HG02884 (cell line): ENCODE measurements at regions not wholly inside any gene's neighbourhood (a gene's known extent, or its start where the extent isn't known, plus 50 kb on each side); places are given as distances from the start of the nearest gene placed in this dataset.
"Not testable (repeated sequence)": the region's sequence is repeated elsewhere in the genome, so short reads cannot be mapped to it uniquely, and the experiment has no call there.

Experiments used
- ATAC-seq: cut with Tn5 transposase; IDR thresholded peaks from one replicate; pipeline ENCODE4 v1.9.1; 2021; ENCODE audit warnings: mild to moderate bottlenecking, moderate library complexity; ENCODE audit not compliant: unreplicated experiment

DNA sequence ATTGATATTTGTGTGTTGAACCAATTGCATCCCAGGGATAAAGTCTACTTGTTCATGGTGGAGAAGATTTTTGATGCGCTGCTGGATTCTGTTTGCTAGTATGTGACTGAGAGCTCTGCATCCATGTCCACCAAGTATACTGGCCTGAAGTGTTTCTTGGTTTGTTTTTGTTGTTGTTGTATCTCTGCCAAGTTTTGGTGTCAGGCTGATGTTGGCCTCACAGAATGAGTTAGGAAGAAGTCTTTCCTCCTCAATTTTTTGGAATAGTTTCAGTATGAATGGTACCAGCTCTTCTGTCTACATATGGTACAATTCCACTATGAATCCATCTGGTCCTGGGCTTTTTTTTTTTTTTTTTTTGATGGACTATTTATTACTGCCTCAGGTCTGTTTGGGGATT lies 50.9 kb upstream of the OSTN start:
- ATAC-seq, result no peak

DNA sequence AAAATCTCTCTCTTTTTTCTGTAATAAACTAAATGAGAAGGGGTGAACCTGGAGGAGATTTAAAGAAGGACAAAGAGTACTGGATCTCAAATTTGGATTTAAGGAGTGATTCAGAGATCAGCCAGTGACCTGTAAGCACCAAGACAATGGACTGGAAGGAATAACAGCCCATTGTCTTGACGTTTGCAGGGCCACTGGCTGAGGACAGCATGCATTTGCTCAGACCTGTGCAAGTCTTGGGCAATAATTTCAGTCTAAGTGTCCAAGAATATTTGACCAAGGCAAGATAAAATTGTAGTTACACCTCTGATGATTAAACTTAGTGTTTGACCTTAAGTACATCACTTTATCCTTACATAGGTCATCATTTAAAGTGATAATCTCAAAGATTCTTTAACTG lies 55.8 kb upstream of the OSTN start:
- no peak for ATAC-seq

DNA sequence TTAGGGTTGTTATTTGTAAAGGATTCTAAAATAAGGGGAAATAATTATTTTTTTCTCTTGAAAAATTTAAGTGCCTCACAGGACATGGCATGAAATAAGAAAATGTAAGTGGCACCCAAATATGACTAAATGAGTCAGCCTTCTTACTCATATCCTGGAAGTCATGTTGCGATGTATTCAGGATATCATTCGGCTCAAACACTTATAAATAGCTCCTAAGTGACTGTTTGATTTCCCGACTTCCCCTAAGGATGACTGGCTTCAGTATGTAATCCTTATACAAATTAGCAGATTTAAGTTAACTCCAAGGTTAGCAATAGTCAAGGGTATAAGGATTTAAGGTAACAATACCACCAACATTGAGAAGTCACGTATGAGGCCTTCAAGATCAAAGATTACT lies 57.3 kb upstream of the OSTN start:
- no peak for ATAC-seq

DNA sequence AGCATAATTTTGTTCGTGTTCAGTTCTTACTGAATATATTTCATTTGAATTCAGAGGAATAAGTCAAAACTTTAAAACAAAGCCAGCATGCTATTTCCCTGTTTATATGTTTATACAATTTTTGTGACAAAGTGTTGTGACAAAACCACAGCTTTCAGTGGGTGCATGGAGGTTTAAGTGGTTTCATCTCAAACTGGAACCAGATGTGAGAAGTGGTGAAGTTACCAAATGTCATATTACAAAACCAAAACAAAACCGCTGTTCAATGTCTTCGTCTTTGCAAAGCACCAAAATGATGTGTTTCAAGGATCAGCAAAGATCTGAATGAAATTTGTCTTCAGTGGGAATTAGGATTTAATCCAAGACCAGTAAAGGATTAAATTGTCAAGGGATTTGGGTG lies 59.3 kb upstream of the OSTN start:
- ATAC-seq, result peak; percentile 46

DNA sequence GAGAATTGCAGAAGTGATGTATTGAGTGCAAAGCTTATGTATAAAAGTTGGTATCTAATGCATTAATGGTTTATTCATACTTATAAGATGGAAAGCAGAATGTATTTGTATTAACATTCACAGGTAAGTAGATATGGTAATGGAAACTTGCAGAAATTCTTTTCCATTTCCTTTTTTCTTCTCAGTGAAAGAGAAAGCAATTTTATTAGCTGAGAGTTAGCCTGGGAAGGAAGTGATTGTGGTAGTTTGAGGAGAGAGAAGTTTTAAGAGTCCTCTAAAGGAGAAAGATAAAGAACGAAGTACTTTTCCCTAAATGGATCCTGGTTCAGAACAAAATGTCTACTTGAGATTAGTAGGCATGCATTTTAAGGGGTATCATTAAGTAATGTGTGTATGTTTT lies 60.1 kb upstream of the OSTN start:
- ATAC-seq, result no peak

DNA sequence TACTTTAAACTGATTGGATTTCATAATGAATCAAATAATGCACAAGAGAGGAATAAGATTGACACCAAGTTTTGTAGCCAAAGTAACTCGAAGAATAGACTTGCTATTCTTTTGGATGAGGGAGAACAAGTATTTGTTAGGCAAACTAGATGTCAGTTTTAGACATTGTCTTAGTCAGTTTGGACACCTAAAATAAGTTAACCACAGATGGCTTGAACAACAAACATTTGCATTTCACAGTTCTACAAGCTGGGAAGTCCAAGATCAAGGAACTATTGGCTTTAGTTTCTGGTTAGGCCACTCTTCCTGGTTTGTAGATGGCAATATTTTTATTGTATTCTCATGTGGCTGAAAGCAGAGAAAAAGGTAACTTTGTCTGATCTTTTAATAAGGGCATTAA lies 61.3 kb upstream of the OSTN start:
- ATAC-seq, result no peak

DNA sequence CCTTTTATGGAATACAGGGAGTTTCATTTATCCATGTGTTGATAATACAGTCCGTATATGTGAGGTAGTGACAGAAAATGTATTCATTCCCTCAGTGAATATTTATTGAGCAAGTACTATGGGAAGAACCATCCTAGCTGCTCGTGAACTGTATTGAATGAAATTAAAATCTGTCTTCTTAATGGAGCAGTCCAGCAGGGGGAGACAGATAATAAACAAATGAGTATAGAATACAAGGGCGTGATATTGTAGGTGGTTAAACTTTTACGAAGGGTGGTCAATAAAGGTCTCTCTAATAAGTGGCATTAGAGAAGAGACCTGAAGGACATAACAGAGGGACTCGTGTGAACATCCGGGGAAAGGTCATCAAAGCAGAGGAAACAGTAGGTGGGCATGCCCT lies 62.7 kb upstream of the OSTN start:
- ATAC-seq, result no peak

DNA sequence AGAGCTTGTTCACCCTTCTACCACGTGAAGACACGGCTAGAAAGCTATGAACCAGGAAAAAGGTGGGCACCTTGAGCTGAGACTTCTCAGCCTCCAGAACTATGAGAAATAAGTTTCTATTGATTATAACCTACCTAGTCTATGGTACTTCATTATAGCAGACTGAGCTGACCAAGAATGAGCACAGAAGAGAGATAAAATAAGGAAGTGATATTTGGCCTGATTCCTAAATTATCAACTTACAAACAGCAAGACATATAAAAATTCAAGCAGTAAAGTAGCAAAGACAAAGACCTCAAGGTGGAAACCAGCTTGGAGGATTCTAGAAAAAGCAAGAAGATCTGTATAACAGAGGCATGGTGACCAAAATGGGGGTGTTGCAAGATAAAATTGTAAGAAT lies 63.9 kb upstream of the OSTN start:
- ATAC-seq, result no peak

DNA sequence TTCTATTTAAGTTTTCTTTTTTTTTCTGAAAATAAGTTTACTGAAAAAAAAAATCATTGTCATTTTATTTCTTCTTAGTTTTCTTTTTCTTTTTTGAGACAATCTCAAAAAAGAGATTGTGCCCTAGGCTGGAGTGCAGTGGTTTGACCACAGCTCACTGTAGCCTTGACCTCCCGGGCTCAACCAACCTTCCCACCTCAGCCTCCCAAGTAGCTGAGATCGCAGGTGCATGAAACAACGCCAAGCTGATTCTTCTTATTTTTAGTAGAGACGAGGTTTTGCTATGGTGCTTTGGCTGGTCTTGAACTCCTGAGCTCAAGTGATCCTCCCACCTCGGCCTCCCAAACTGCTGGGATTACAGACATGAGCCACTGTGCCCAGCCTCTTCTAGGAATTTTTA lies 65.7 kb upstream of the OSTN start:
- ATAC-seq, result no peak

DNA sequence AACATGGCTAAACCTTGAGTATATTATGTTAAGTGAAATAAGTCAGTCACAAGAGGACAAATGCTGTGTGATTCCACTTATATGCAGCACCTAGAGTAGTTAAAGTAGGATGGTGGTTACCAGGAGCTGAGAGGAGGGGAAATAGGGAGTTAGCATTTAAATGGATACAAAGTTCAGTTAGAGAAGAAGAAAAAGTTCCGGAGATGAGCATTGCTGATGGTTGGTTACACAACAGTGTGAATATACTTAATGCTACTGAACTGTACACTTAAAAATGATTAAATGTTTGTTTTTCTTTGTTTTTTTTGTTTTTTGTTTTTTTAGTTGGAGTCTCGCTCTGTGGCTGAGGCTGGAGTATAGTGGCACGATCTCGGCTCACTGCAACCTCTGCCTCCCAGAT lies 67.7 kb upstream of the OSTN start:
- no peak for ATAC-seq

DNA sequence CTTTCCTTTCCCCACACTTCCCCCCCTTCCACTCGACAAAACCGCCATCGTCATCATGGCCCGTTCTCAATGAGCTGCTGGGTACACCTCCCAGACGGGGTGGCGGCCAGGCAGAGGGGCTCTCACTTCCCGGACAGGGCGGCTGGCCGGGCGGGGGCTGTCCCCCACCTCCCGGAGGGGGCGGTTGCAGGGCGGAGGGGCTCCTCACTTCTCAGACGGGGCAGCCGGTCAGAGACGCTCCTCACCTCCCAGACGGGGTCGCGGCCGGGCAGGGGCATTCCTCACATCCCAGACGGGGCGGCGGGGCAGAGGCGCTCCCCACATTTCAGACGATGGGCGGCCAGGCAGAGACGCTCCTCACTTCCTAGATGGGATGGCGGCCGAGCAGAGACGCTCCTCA lies 74.2 kb upstream of the OSTN start:
- not testable (repeated sequence) for ATAC-seq

DNA sequence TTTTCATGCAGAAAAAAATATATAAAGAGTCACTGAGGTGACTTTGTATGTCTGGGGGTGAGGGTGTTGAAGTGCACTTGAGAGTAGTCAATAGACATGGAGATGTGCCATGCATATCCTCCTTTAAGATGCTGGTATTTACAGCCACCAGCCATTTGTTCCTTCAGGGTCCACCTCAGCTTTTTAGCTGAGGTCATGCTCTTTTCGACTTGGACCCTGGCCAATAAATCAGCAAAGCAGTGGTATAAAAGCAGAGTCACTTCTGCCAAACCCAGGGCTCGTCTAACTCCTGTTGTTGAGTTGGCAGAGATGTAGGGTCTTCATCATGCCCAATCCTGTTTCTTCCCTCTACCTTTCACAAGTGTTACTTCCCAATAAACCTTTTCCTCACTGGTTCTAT lies 75.1 kb upstream of the OSTN start:
- ATAC-seq, result no peak

DNA sequence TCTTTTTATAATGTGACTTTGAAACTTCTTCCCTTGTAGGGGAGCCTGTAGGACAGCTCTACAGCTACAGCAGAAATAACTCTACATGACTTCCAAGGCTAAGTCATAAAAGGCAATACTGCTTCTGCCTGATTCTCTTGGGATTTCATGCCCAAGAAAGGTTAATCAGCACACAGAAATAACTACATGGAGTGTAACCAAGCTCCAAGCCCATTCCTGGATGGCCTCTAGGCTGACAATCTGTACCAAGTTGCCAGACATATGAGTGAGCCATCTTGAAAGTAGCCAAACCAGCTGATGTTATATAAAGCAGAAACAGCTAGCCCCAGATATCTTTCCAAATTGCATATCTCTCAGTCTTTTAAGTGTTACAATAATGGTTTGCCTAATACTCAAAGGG lies 75.8 kb upstream of the OSTN start:
- no peak for ATAC-seq

DNA sequence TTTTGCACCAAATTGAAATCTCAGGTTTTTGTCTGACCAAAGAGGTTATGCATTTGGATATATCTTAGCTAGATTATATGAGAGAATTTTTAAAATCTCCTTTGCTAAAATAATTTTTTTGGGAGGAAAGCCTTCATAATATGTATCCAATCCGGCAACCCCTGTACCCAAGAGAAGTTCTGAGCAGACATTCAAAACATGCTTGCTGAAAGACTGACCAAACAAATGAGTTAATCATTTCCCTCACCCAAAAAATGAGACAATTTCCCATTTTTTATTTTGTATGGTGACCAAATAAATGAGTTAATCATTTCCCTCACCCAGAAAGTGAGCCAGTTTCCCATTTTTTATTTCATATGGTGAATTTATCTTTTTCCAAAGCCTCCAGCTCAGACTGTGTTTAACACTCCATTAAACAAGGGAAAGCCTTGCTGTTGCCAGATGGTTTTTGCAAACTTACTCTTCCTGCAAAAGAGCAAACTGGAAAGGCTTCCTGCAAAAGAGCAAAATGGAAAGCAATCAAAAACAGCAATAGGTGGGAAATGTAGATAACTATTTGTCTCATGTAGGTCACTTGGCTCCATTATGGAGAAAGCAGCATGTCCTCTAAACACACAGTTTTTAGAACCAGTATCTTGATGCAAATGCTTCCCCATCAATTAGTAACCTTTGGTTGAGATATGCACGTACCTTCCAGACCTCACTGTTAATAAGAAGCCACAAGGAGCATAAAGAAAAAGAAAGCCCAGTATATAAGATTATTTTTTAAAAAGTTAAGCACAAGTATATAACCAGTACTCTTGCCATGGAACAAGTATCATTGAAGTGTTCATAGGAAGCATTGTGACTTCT lies 78.4 kb upstream of the OSTN start:
- ATAC-seq, result no peak

DNA sequence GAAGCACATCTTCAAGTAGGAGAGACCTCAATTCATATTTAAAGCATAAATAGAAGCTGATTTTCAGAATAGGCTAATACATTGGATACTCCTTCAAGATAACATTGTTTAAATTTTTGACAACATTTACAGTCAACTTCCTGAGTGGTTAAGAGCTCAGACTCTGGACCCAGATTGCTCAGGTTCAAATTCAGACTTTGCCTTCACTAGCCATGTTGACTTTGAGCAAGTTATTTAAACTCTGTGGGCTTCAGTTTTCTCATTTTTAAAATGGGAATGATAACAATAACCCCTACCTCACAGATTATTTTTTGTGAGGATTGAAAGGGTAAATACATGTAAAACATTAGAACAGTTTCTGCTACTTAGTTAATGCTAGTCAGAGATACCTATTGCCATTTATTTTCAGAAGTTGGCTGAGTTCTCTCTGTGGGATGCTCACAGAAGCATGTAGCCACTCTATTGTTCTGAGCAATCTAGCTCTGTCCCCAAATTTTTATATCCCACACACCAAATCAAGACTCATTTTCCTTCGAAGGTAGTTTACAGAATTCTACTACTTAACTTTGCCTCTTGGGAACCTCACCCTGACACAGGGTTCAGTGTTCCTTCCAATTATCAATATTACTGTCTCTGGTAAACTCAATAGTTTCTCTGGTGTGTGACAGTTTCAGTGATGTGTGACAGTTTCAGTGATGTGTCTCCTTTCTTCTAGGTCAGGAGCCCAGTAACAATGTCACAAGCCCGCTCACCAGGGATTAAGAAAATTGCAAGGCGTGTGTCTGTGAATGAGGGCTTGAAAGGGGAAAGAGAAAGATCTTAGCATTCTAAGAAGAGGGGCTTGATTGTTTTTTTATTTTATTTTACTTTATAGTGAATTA lies 79.4 kb upstream of the OSTN start:
- ATAC-seq, result peak; percentile 76

DNA sequence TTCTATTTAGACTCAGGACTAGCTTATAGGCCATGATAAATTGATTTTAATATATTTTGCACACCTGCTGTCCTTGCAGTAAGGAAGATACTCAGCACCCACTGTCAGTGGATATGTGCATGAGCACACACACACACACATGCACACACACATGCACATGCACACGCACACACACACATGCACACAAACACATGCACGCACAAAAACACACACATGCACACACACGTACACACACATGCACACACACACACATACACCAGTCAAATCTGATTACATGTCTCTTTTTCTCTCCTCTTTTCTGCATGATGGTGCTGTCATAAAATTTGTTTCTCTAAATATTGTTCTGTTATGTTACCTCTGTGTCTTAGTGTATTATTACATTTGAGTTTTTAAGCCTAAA lies 87.3 kb upstream of the OSTN start:
- no peak for ATAC-seq

DNA sequence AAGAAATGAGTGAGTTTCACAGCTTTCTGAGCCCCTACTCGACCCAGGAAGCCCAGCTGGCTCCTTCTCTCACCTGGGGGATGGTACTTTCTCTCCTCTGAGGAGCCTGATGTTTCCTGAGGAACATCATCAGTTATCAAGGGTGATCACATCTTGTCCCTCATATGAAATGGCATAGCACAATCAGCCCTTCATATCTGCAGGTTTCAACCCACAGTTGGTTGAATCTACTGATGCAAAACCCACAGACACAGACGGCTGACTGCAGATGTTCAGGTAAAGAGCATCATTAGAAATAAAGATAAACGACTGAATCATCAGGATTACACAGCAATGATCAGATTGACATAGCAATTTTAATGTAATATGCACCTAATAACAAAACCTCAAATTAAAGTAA lies 93.6 kb upstream of the OSTN start:
- ATAC-seq, result peak; percentile 89

DNA sequence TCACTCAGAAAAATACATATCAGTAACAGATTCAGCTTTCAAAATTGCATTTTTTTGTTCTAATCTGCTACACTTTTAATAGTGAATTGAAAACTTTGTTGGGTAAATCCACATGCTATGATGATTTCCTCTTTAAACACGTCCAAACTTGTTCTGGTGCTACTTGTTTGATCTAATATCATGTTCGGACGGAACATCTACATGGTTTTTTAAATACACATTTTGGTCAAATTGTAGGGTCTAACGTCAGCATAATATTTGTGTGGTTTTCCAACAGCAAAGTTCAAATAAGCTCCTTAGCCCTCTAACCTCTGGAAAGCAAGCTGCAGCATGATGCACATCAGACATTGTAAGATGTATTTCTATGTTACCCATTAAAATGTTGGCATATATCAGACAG lies 98.5 kb upstream of the OSTN start:
- no peak for ATAC-seq

DNA sequence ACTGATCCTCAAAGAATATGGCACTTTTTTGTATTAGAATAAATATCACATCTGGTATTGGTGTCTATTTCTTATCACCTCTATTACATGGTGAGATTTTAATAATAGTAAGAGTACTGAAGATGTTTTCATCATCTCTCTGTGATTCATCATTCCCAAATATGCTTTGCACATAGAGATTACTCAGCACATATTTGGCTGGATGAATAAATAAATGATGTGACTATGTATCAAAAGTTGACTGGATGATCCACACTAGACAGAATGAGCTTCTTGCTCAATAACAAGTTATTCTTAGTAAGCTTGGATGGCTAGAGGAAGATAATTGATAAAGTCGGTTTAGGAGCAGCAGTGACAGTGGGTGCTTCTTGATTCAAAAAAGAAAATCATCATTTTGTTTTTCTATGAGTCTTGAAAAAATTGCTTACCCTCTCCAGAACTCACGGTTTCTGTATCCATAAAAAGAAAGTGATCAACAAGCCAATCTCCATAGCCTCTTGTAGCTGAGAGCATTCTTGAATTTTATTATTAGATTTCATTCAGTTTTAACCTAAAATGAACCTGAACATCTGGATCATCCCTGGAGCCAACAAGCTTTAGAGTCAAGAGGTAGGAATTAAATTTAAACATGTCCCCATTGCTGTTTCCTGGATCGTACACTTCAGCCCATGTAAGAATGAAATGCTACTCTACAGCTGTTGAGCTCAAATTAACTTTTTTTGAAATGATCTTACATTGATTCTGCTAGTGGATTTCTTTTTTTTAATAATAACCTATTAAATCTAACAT lies 104.8 kb upstream of the OSTN start:
- ATAC-seq, result no peak

DNA sequence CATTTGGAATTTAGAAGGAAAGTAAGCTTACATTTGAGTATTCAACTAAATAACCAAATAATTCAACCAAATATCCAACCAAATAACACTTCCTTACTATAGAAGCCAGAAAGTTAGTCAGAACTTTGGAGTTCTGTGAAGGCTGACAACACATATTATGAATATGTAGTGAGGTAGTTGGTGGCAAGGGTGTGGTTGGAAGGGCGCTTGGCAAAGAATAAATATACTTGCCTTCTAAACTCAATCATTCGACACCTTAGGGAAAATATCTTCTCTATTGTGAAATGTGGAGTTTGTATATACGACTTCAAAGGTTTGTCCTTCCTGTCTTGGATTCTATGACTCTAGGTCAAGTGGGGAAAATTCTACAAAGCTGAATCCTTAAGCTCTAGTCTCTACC lies 111.7 kb upstream of the OSTN start:
- ATAC-seq, result no peak

DNA sequence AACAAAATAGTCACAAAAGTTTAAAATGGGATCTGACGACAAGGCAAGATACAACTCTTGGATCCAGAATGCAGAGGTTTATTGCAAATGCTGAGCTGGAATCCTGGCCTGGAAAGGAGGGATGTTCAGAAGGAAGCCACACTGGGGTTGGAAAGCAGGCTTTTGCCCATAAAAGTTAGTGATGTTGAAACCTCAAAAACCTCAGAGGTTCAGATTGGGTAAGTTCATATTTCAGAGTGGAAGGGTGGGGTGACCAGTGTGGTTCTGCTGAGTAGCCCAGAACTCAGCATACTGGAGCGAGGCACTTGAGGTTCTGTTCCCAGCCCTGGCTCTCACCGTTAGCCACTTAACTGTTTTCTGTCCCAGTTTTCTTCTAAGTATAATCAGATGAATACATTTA lies 114.0 kb upstream of the OSTN start:
- ATAC-seq, result no peak
